SK-N-SH treated with all-trans-retinoic acid at 6 μM for 48 hours (cell line): ENCODE measurements at regions not wholly inside any gene's neighbourhood (a gene's known extent, or its start where the extent isn't known, plus 50 kb on each side); places are given as distances from the start of the nearest gene placed in this dataset.

Experiments
- ARNTL ChIP-seq: fragments of 450-650 bp; formaldehyde crosslinking; IDR thresholded peaks from 2 replicates; pipeline ENCODE4 v1.5.0; 2020; ENCODE audit warnings: low read depth, mild to moderate bottlenecking, moderate library complexity, borderline replicate concordance
- CREB5 ChIP-seq: fragments of 250-450 bp; sonication (Bioruptor Pico); IDR thresholded peaks from 2 replicates; pipeline ENCODE4 v1.5.1; 2020; ENCODE audit warnings: low read depth, mild to moderate bottlenecking, moderate library complexity
- PATZ1 ChIP-seq: fragments of 250-450 bp; sonication (Bioruptor Pico); IDR thresholded peaks from 2 replicates; pipeline ENCODE4 v1.8.0; 2020; ENCODE audit warnings: mild to moderate bottlenecking, moderate library complexity, borderline replicate concordance
- POU6F1 ChIP-seq: fragments of 250-450 bp; sonication (Bioruptor Pico); IDR thresholded peaks from 2 replicates; pipeline ENCODE4 v1.8.0; 2021; ENCODE audit warnings: low read depth, mild to moderate bottlenecking, moderate library complexity, borderline replicate concordance
- PPARA ChIP-seq: fragments of 250-450 bp; sonication (Bioruptor Pico); IDR thresholded peaks from 2 replicates; pipeline ENCODE4 v1.5.0; 2020; ENCODE audit warnings: mild to moderate bottlenecking, borderline replicate concordance
- RARB ChIP-seq: fragments of 250-450 bp; sonication (Bioruptor Pico); IDR thresholded peaks from 2 replicates; pipeline ENCODE4 v1.8.0; 2021; ENCODE audit warnings: mild to moderate bottlenecking, moderate library complexity
- SNAI2 ChIP-seq: fragments of 250-450 bp; sonication (Bioruptor Pico); IDR thresholded peaks from 2 replicates; pipeline ENCODE4 v1.5.0; 2020; ENCODE audit warnings: mild to moderate bottlenecking, moderate library complexity
- TOX ChIP-seq: fragments of 250-450 bp; sonication (Bioruptor Pico); IDR thresholded peaks from 2 replicates; pipeline ENCODE4 v1.8.0; 2021; ENCODE audit warnings: mild to moderate bottlenecking, moderate library complexity, borderline replicate concordance
- ZC3H10 ChIP-seq: fragments of 250-450 bp; sonication (Bioruptor Pico); IDR thresholded peaks from 2 replicates; pipeline ENCODE4 v1.5.1; 2021; ENCODE audit warnings: mild to moderate bottlenecking, moderate library complexity
- ZFP3 ChIP-seq: fragments of 250-450 bp; sonication (Bioruptor Pico); IDR thresholded peaks from 2 replicates; pipeline ENCODE4 v1.5.0; 2020; ENCODE audit warnings: mild to moderate bottlenecking, moderate library complexity
- ZNF565 ChIP-seq: fragments of 450-650 bp; formaldehyde crosslinking; conservative IDR thresholded peaks from 2 replicates; pipeline ENCODE4 v1.5.0; 2020; ENCODE audit warnings: low read depth, mild to moderate bottlenecking, moderate library complexity
- ZNF70 ChIP-seq: fragments of 450-650 bp; formaldehyde crosslinking; IDR thresholded peaks from 2 replicates; pipeline ENCODE4 v1.5.0; 2020; ENCODE audit warnings: mild to moderate bottlenecking, moderate library complexity

- TF ChIP-seq POU6F1 (no peak), CREB5 (CRISPR knock-in tag) (peak; percentile 43; the same call in 1 of the 2 replicates), ARNTL (CRISPR knock-in tag) (no peak), RARB (CRISPR knock-in tag) (no peak), ZFP3 (no peak), PATZ1 (CRISPR knock-in tag) (no peak), TOX (CRISPR knock-in tag) (no peak), ZC3H10 (CRISPR knock-in tag) (no peak), PPARA (CRISPR knock-in tag) (no peak), SNAI2 (CRISPR knock-in tag) (no peak), ZNF565 (CRISPR knock-in tag) (no peak), ZNF70 (CRISPR knock-in tag) (no peak)
Observed at GRCh38 chr10:21292763-21293517, 232.5 kb downstream of the SKIDA1 start.
